Activated CD4-positive, alpha-beta T cell treated with anti-CD3 and anti-CD28 coated beads for 36 hours (primary cell): ENCODE measurements at regions not wholly inside any gene's neighbourhood (a gene's known extent, or its start where the extent isn't known, plus 50 kb on each side); places are given as distances from the start of the nearest gene placed in this dataset.

Experiments
- ATAC-seq: fragments of 200-7000 bp; cut with Tn5 transposase; one replicate; pipeline ENCODE4 v1.10.0; 2021; ENCODE audit warnings: mild to moderate bottlenecking, moderate library complexity
- CTCF ChIA-PET: fragments of 350-600 bp; sonication (Branson Sonifier 250); formaldehyde crosslinking; loops from one replicate; lab custom pipeline; 2021; ENCODE audit warnings: antibody characterized with exemption; lab: Charles Lee
- POLR2A ChIA-PET: fragments of 350-600 bp; sonication (Branson Sonifier 250); formaldehyde crosslinking; loops from one replicate; lab custom pipeline; 2021; ENCODE audit warnings: antibody characterized with exemption, inconsistent platforms; lab: Charles Lee
- DNase-seq: peaks from one replicate; pipeline ENCODE4 v3.0.0-alpha.2; 2020
- H3K27ac Mint-ChIP-seq: one replicate; pipeline ENCODE4 v1.8.0; 2021; ENCODE audit warnings: mixed read lengths
- H3K27me3 Mint-ChIP-seq: one replicate; pipeline ENCODE4 v1.8.0; 2021; ENCODE audit warnings: mixed read lengths
- H3K36me3 Mint-ChIP-seq: one replicate; pipeline ENCODE4 v1.8.0; 2021; ENCODE audit warnings: low read depth, mixed read lengths
- H3K4me1 Mint-ChIP-seq: one replicate; pipeline ENCODE4 v1.8.0; 2021; ENCODE audit warnings: mixed read lengths
- H3K4me3 Mint-ChIP-seq: one replicate; pipeline ENCODE4 v1.8.0; 2021; ENCODE audit warnings: mild to moderate bottlenecking, moderate library complexity, mixed read lengths
- H3K9me3 Mint-ChIP-seq: one replicate; pipeline ENCODE4 v1.8.0; 2021; ENCODE audit warnings: low read depth, mixed read lengths
- intact Hi-C, 2 experiments: fragments of 100-400 bp; cut with DNase I in 1 of 2; cut with micrococcal nuclease in 1 of 2; formaldehyde crosslinking; loops; one replicate each; pipeline versions ENCODE4 v1.14.2 to v1.15.1; 2022 to 2024; cut with DNase I, micrococcal nuclease

DNA sequence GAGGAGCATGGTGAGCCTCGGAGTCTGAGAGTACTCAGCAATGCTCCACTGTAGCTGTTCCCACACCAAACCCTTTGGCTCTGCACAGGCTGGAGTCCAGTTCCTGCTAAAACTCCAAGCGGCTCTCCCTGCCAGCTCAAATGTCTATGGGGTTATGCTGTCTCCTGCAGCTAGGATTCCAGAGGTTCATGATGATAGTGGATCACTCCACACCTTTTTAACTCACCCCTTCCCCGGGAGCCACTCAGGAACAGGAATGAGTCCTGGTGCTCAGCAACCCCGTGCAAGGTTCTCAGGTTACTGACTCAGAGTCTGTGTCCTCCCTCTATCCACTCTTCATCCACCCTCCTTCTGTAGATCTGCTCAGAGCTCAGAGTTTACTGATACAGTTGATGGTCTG is 410.0 kb downstream of the CDH19 start:
- H3K27ac Mint-ChIP-seq, result no peak overlapping the region
- POLR2A ChIA-PET, result no interaction called here
- ATAC-seq (no peak), DNase-seq (no peak)
- H3K36me3 Mint-ChIP-seq, result no peaks in the 10 kb centered on the region
- H3K4me1 Mint-ChIP-seq, result no peaks in the 10 kb centered on the region
- intact Hi-C loops, result no loop called here
- CTCF ChIA-PET, result interaction anchor here (1.8 kb wide), 1 partner anchor 9 kb away, joined by 3 read pairs; no protein-coding TSS in a partner anchor
- no peak overlapping the region for H3K4me3 Mint-ChIP-seq
- peaks cover 5% of the 10 kb centered on the region for H3K9me3 Mint-ChIP-seq
- H3K27me3 Mint-ChIP-seq, result no peaks in the 10 kb centered on the region

DNA sequence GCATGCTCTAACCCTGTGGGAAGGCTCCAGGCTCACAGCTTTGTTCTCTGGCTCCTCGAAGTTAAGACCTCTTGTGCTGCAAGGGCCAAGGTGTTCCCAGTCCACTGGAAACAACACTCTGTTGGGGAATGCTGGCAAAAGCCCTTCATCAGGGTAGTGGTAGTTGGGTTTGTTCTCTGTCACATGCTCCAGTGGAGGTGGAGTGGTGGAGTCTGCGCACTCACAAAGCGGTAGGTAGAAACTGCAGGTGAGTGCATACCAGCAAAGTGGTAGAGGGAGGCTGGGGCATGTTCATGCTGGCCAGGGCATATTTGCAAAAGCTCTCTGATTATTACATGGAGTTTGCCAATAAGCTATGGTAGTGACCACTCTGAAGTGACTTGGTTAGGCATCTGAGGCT is 410.5 kb downstream of the CDH19 start:
- ChIA-PET POLR2A (no interaction called here), CTCF (interaction anchor here (1.8 kb wide), 1 partner anchor 9 kb away, joined by 3 read pairs; no protein-coding TSS in a partner anchor)
- intact Hi-C loops, result no loop called here
- no peaks in the 10 kb centered on the region for H3K27me3 Mint-ChIP-seq
- peaks cover 5% of the 10 kb centered on the region for H3K9me3 Mint-ChIP-seq
- DNase-seq, result no peak
- H3K36me3 Mint-ChIP-seq, result no peaks in the 10 kb centered on the region
- no peaks in the 10 kb centered on the region for H3K4me1 Mint-ChIP-seq
- H3K27ac Mint-ChIP-seq, result no peak overlapping the region
- no peak overlapping the region for H3K4me3 Mint-ChIP-seq
- no peak for ATAC-seq

GRCh38 chr18:66168685-66169235 is 417.9 kb downstream of the CDH7 start:
- no peak overlapping the region for H3K27ac Mint-ChIP-seq
- no peaks in the 10 kb centered on the region for H3K27me3 Mint-ChIP-seq
- H3K4me3 Mint-ChIP-seq, result no peak overlapping the region
- CTCF ChIA-PET, result no interaction called here
- no peak for ATAC-seq
- no peaks in the 10 kb centered on the region for H3K4me1 Mint-ChIP-seq
- intact Hi-C loops, result no loop called here
- POLR2A ChIA-PET, result no interaction called here
- DNase-seq, result no peak
- no peaks in the 10 kb centered on the region for H3K36me3 Mint-ChIP-seq
- H3K9me3 Mint-ChIP-seq, result peaks cover 2% of the 10 kb centered on the region

DNA sequence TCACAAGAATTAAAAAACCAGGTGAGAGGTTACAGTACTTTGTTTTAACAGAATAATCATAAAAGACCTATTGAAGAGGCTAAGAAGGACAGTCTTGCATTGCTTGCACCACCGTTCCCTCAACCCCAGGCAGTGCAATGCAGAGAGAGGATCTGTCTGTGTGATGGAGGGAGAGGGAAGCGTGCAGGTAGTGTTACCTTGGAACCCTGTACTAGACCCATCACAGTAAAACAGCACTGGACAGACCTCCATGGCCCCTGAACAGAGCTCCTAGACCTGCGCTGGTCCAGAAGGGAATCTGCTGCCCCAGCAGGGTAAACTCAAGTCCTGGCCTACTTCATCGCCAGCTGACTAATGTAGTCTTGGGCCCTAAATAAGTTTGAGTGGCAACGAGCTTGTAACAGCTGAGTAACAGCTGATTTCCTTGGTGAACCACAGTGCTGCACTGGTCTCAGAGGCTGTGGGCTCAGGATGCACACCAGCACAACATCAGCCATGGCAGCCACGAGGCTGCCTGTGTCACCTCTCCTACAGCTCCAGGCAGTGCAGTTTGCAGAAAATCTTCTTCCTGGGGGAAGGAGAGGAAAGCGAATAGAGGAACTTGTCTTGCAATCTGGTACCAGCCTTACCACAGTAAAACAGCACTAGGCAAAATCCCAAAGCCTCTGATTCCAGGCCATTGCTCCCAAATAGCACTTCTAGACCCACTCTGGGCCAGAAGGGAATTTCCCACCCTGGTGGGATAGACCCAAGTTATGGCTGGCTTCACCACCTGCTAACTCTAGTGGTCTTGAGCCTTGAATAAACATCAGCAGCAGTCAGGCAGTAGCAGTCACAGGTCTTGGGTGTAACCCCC is 417.2 kb downstream of the CDH7 start:
- H3K27ac Mint-ChIP-seq, result no peak overlapping the region
- CTCF ChIA-PET, result no interaction called here
- H3K9me3 Mint-ChIP-seq, result peaks cover 2% of the 10 kb centered on the region
- H3K36me3 Mint-ChIP-seq, result no peaks in the 10 kb centered on the region
- no peaks in the 10 kb centered on the region for H3K4me1 Mint-ChIP-seq
- no peak overlapping the region for H3K4me3 Mint-ChIP-seq
- POLR2A ChIA-PET, result no interaction called here
- intact Hi-C loops, result no loop called here
- DNase-seq (no peak), ATAC-seq (no peak)
- H3K27me3 Mint-ChIP-seq, result no peaks in the 10 kb centered on the region

GRCh38 chr18:66160007-66160406 is 409.2 kb downstream of the CDH7 start:
- DNase-seq (no peak), ATAC-seq (no peak)
- H3K4me3 Mint-ChIP-seq, result no peak overlapping the region
- intact Hi-C loops, result no loop called here
- H3K27ac Mint-ChIP-seq, result no peak overlapping the region
- ChIA-PET POLR2A (no interaction called here), CTCF (no interaction called here)
- no peaks in the 10 kb centered on the region for H3K27me3 Mint-ChIP-seq
- peaks cover 7% of the 10 kb centered on the region for H3K9me3 Mint-ChIP-seq
- no peaks in the 10 kb centered on the region for H3K36me3 Mint-ChIP-seq
- H3K4me1 Mint-ChIP-seq, result no peaks in the 10 kb centered on the region

DNA sequence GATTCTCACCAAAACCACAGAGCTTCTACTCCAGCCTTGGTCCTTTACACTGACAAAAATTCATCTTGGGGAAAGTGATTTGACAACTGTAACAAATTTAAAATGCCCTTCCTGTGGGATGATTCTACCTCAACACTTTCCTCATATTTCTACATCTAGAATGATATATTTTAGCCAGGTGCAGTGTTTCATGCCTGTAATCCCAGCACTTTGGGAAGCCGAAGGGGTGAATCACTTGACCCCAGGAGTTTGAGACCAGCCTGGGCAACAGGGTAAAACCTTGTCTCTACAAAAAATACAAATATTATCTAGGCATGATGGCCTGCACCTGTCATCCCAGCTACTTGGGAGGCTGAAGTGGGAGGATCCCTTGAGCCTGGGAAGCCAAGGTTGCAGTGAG is 408.6 kb downstream of the CDH7 start:
- intact Hi-C loops, result no loop called here
- CTCF ChIA-PET, result no interaction called here
- ATAC-seq, result no peak

DNA sequence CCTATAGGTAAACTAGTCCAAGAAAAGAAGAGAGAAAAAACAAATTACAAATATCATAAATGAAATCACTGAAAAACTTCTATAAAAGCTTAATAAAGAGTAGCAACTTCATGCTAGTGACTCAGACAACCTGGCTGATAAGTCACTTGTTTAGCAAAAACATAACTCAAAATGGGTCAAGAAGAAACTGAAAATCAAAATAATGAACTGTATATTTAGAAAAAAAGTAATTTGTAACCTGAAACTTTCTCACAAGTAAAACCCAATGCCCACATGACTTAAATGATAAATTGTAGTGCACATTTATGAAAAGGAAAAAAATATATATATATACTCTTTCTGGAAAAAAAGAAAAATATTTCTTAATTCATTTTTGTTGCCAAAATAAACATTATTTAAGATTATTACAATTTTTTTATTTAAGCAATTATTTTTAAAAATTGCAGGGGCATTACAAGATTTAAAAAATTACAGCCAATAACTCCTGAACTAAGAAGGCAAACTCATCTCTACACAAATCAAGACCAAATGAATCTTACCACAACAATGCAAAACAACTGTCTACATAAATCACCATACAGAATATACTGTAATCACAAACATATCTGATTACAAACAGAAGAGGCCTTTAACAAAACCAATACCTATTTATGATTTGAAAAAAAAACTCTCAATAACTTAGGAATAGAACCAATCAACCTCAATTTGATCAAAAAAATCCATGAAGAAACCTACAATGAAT is 406.3 kb downstream of the CDH7 start:
- POLR2A ChIA-PET, result no interaction called here
- H3K27me3 Mint-ChIP-seq, result no peaks in the 10 kb centered on the region
- no peak for DNase-seq
- no peak for ATAC-seq
- peaks cover 2% of the 10 kb centered on the region for H3K9me3 Mint-ChIP-seq
- intact Hi-C loops, result no loop called here
- H3K4me1 Mint-ChIP-seq, result no peaks in the 10 kb centered on the region
- no peak overlapping the region for H3K4me3 Mint-ChIP-seq
- no peak overlapping the region for H3K27ac Mint-ChIP-seq
- CTCF ChIA-PET, result no interaction called here
- no peaks in the 10 kb centered on the region for H3K36me3 Mint-ChIP-seq

More for the DNA sequence above, 408.6 kb downstream of the CDH7 start:
- DNase-seq, result no peak
- Mint-ChIP-seq H3K27ac (no peak overlapping the region), H3K9me3 (peaks cover 7% of the 10 kb centered on the region), H3K36me3 (no peaks in the 10 kb centered on the region), H3K4me1 (no peaks in the 10 kb centered on the region), H3K4me3 (no peak overlapping the region), H3K27me3 (no peaks in the 10 kb centered on the region)
- POLR2A ChIA-PET, result no interaction called here

GRCh38 chr18:66150650-66151049 is 399.8 kb downstream of the CDH7 start:
- intact Hi-C loops, result no loop called here
- no peak overlapping the region for H3K4me3 Mint-ChIP-seq
- ChIA-PET POLR2A (no interaction called here), CTCF (no interaction called here)
- H3K4me1 Mint-ChIP-seq, result no peaks in the 10 kb centered on the region
- no peak overlapping the region for H3K27ac Mint-ChIP-seq
- DNase-seq (no peak), ATAC-seq (no peak)
- no peaks in the 10 kb centered on the region for H3K27me3 Mint-ChIP-seq
- H3K9me3 Mint-ChIP-seq, result peaks cover 4% of the 10 kb centered on the region
- H3K36me3 Mint-ChIP-seq, result no peaks in the 10 kb centered on the region

DNA sequence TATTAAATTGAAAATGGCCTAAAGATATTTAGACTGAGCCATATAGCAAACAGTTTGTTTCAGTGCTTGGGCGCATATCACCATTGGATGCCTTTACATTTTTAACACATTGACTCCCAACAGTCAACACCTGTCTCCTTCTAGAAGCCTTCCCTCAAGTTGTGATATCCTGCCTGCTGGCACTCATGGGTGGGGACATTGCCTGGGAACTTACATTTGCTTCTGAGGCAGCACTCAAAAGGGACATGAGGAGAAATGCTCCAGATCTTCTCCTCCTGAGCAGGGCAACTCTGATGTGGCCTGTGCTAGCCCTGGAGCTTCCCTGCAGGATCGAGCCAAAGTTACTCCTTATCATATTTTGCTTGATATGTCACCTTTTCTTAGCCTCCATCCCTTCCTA is 392.2 kb downstream of the CDH7 start:
- intact Hi-C loops, result no loop called here
- Mint-ChIP-seq H3K9me3 (peaks cover 4% of the 10 kb centered on the region), H3K27ac (no peak overlapping the region), H3K36me3 (no peaks in the 10 kb centered on the region), H3K4me1 (no peaks in the 10 kb centered on the region), H3K27me3 (no peaks in the 10 kb centered on the region), H3K4me3 (no peak overlapping the region)
- ChIA-PET CTCF (no interaction called here), POLR2A (no interaction called here)
- no peak for ATAC-seq
- no peak for DNase-seq

DNA sequence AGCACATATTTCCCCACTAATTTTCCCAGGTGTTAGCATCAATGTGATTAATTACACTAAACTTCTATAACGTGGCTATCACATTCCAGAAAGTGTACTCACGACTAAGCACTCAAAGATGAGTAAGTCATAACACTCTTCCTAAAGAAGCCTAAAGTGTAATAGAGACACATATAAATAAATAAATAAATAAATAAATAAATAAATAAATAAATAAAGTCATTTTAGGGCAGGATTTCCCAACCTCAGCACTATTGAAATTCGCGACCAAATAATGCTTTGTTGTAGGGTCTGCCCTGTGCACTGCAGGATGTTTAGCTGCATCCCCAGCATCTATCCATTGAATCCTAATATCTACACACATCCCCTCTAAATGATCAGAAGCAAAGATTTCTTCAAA is 390.9 kb downstream of the CDH7 start:
- DNase-seq (no peak), ATAC-seq (no peak)
- CTCF ChIA-PET, result no interaction called here
- Mint-ChIP-seq H3K27me3 (no peaks in the 10 kb centered on the region), H3K36me3 (no peaks in the 10 kb centered on the region), H3K4me3 (no peak overlapping the region), H3K9me3 (peaks cover 2% of the 10 kb centered on the region), H3K27ac (no peak overlapping the region), H3K4me1 (no peaks in the 10 kb centered on the region)
- intact Hi-C loops, result no loop called here
- POLR2A ChIA-PET, result no interaction called here

- no peak for DNase-seq
- Mint-ChIP-seq H3K27ac (no peak overlapping the region), H3K9me3 (peaks cover 4% of the 10 kb centered on the region), H3K4me3 (no peak overlapping the region), H3K36me3 (no peaks in the 10 kb centered on the region), H3K27me3 (no peaks in the 10 kb centered on the region), H3K4me1 (no peaks in the 10 kb centered on the region)
- no peak for ATAC-seq
- CTCF ChIA-PET, result no interaction called here
- POLR2A ChIA-PET, result no interaction called here
- intact Hi-C loops, result no loop called here
Measured at GRCh38 chr18:66138642-66139041, 387.8 kb downstream of the CDH7 start.

DNA sequence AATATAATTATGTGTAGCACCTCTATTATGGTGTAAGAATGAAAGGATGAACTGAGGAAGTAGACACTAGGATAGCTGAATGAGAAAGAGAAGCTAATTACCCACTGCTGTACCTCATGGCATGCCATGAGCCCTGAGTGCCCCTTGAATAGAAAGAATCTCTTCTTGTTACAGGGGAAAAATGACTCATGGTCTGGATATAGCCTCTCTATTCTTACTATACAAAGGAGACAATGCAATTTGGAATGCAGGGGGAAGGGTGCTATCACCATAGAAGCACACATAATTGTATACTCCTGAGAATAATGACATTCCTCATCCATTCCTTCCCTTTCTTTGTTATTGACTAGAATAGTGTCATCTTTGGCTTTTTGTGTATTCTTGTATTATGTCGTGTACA is 385.2 kb downstream of the CDH7 start:
- DNase-seq (no peak), ATAC-seq (no peak)
- H3K9me3 Mint-ChIP-seq, result peaks cover 4% of the 10 kb centered on the region
- H3K36me3 Mint-ChIP-seq, result no peaks in the 10 kb centered on the region
- ChIA-PET POLR2A (no interaction called here), CTCF (interaction anchor here (1.1 kb wide), 1 partner anchor 14 kb away, joined by 6 read pairs; no protein-coding TSS in a partner anchor)
- no peaks in the 10 kb centered on the region for H3K4me1 Mint-ChIP-seq
- H3K27me3 Mint-ChIP-seq, result no peaks in the 10 kb centered on the region
- intact Hi-C loops, result no loop called here
- H3K4me3 Mint-ChIP-seq, result no peak overlapping the region
- H3K27ac Mint-ChIP-seq, result no peak overlapping the region
